ENCODE measurements at regions not wholly inside any gene's neighbourhood (a gene's known extent, or its start where the extent isn't known, plus 50 kb on each side); places are given as distances from the start of the nearest gene placed in this dataset.

DNA sequence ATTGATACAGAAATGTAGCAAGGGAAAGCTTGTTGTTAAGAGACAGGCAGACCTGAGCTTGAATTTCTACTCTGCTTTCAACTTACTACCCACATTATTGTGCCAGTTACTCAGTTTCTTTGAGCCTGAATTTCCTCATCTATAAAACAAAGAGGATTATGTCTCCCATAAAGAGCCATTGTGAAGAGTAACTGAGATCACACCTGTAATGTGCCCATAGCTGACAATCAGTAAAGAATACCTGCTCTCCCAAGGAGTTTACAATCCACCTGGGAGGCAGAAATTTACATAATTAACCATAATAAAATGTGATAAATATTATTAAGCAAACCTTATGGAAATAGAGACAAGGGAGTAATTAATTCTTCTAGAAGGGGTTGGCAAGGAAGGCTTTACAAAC lies 204.9 kb downstream of the EPM2A start:
- Mint-ChIP-seq H3K36me3 (ENCODE audit: low read depth) (no peaks in the 10 kb centered on the region), H3K4me3 (no peak overlapping the region), H3K27ac (no peak overlapping the region), H3K27me3 (ENCODE audit: insufficient read depth, low read depth, poor library complexity) (peaks cover 51% of the 10 kb centered on the region), H3K4me1 (peaks cover 15% of the 10 kb centered on the region; the same call in 2 of the 3 replicates), H3K9me3 (no peaks in the 10 kb centered on the region)
- DNase-seq (ENCODE audit: low spot score) (no peak), ATAC-seq (peak; percentile 16; the same call in 2 of the 3 replicates)
- no peak overlapping the region for H3K4me3 ChIP-seq
- no peak overlapping the region for H2AFZ ChIP-seq
- peaks cover 13% of the 10 kb centered on the region for H4K20me1 ChIP-seq (replicated peaks; ENCODE audit: insufficient read depth)
- H3K4me1 ChIP-seq (ENCODE audit: insufficient read depth), result peaks cover 36% of the 10 kb centered on the region
- TF ChIP-seq NANOG (IDR thresholded peaks at IDR 0.05; ENCODE audit: borderline replicate concordance), result no peak
- TF ChIP-seq JUNB (IDR thresholded peaks at IDR 0.05; ENCODE audit: unreplicated experiment), result no peak
- TF ChIP-seq ZNF331 (CRISPR knock-in tag; IDR thresholded peaks at IDR 0.05; ENCODE audit: low read depth), result no peak
- TF ChIP-seq REST (IDR thresholded peaks at IDR 0.05; ENCODE audit: unreplicated experiment), result no peak
- no peak for TF ChIP-seq CREB1 (CRISPR knock-in tag; IDR thresholded peaks at IDR 0.05; ENCODE audit: low read depth)
- TF ChIP-seq, protein P1, sequence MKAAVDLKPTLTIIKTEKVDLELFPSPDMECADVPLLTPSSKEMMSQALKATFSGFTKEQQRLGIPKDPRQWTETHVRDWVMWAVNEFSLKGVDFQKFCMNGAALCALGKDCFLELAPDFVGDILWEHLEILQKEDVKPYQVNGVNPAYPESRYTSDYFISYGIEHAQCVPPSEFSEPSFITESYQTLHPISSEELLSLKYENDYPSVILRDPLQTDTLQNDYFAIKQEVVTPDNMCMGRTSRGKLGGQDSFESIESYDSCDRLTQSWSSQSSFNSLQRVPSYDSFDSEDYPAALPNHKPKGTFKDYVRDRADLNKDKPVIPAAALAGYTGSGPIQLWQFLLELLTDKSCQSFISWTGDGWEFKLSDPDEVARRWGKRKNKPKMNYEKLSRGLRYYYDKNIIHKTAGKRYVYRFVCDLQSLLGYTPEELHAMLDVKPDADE (IDR thresholded peaks at IDR 0.05), result no peak
- no peak for TF ChIP-seq STAT1 (IDR thresholded peaks at IDR 0.05; ENCODE audit: unreplicated experiment)
- TF ChIP-seq ZNF114 (CRISPR knock-in tag; IDR thresholded peaks at IDR 0.05), result no peak
- no peak for TF ChIP-seq EZH2 (IDR thresholded peaks at IDR 0.05; ENCODE audit: low read depth, unreplicated experiment)
- no peak for TF ChIP-seq ZNF462 (CRISPR knock-in tag; IDR thresholded peaks at IDR 0.05)
- TF ChIP-seq EZH2phosphoT487 (IDR thresholded peaks at IDR 0.05; ENCODE audit: unreplicated experiment), result no peak
- TF ChIP-seq POLR2AphosphoS5 (IDR thresholded peaks at IDR 0.05; ENCODE audit: low read depth), result no peak
- TF ChIP-seq, protein P2, sequence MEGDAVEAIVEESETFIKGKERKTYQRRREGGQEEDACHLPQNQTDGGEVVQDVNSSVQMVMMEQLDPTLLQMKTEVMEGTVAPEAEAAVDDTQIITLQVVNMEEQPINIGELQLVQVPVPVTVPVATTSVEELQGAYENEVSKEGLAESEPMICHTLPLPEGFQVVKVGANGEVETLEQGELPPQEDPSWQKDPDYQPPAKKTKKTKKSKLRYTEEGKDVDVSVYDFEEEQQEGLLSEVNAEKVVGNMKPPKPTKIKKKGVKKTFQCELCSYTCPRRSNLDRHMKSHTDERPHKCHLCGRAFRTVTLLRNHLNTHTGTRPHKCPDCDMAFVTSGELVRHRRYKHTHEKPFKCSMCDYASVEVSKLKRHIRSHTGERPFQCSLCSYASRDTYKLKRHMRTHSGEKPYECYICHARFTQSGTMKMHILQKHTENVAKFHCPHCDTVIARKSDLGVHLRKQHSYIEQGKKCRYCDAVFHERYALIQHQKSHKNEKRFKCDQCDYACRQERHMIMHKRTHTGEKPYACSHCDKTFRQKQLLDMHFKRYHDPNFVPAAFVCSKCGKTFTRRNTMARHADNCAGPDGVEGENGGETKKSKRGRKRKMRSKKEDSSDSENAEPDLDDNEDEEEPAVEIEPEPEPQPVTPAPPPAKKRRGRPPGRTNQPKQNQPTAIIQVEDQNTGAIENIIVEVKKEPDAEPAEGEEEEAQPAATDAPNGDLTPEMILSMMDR (conservative IDR thresholded peaks at IDR 0.05; ENCODE audit: low read depth in 2 of 2), result no peak
- H3K4me2 ChIP-seq, result peak overlapping the region; percentile 12; the same call in 1 of the 2 replicates
- H3K27ac ChIP-seq (ENCODE audit: low read depth), result no peak overlapping the region
- no peaks in the 10 kb centered on the region for H3K79me2 ChIP-seq (replicated peaks; ENCODE audit: insufficient read depth)
- H3K27me3 ChIP-seq (ENCODE audit: insufficient read depth), result peaks cover 100% of the 10 kb centered on the region
- no peaks in the 10 kb centered on the region for H3F3A ChIP-seq (replicated peaks; ENCODE audit: low read depth)
- no peaks in the 10 kb centered on the region for H3K36me3 ChIP-seq (ENCODE audit: insufficient read depth)
- H3K9me2 ChIP-seq (ENCODE audit: insufficient read depth), result no peaks in the 10 kb centered on the region; the same call in 1 of the 2 replicates

Measured in GM23338 (cell line).